Fibroblast of skin of scalp (primary cell): ENCODE measurements at regions not wholly inside any gene's neighbourhood (a gene's known extent, or its start where the extent isn't known, plus 50 kb on each side); places are given as distances from the start of the nearest gene placed in this dataset.
A peak's percentile ranks its signal among the peaks of the same experiment; 100 is the strongest.

Source experiments
- DNase-seq: peaks from one replicate; pipeline ENCODE4 v3.0.0-alpha.2; 2013

- DNase-seq = peak; percentile 32
These were observed 427.4 kb downstream of the TTLL7 start for GRCh38 chr1:83571536-83571935.

- DNase-seq = peak; percentile 17
These were observed 437.6 kb downstream of the TTLL7 start for GRCh38 chr1:83561346-83561745.

- peak; percentile 7 for DNase-seq
These were observed 439.6 kb downstream of the TTLL7 start for GRCh38 chr1:83559129-83559840.

- peak; percentile 11 for DNase-seq
These were observed 443.1 kb downstream of the TTLL7 start for GRCh38 chr1:83555871-83556270.

- DNase-seq = no peak
These were observed 444.8 kb downstream of the TTLL7 start for GRCh38 chr1:83554174-83554573.

GRCh38 chr1:83552820-83553219 is 446.1 kb downstream of the TTLL7 start:
- no peak for DNase-seq

- DNase-seq = no peak
These were observed 450.6 kb downstream of the TTLL7 start for GRCh38 chr1:83548311-83548710.

- DNase-seq = peak; percentile 40
These were observed 451.0 kb downstream of the TTLL7 start for GRCh38 chr1:83547901-83548300.

GRCh38 chr1:83546874-83547273 is 452.1 kb downstream of the TTLL7 start:
- peak; percentile 34 for DNase-seq

- no peak for DNase-seq
These were observed 453.7 kb downstream of the TTLL7 start for GRCh38 chr1:83545066-83545862.

GRCh38 chr1:83543222-83543973 is 455.5 kb downstream of the TTLL7 start:
- DNase-seq = no peak

- DNase-seq = no peak
These were observed 467.2 kb downstream of the TTLL7 start for GRCh38 chr1:83531521-83532309.

- DNase-seq = no peak
These were observed 468.4 kb downstream of the TTLL7 start for GRCh38 chr1:83530506-83530905.

GRCh38 chr1:83527987-83528386 is 470.9 kb downstream of the TTLL7 start:
- DNase-seq = no peak

- DNase-seq = no peak
These were observed 478.1 kb downstream of the TTLL7 start for GRCh38 chr1:83520797-83521196.

GRCh38 chr1:83516369-83516768 is 482.6 kb downstream of the TTLL7 start:
- DNase-seq = peak; percentile 89

- no peak for DNase-seq
These were observed 483.3 kb downstream of the TTLL7 start for GRCh38 chr1:83515578-83516154.

GRCh38 chr1:83512373-83513193 is 486.3 kb downstream of the TTLL7 start:
- DNase-seq = no peak

GRCh38 chr1:83511146-83511726 is 487.7 kb downstream of the TTLL7 start:
- no peak for DNase-seq

GRCh38 chr1:83509301-83509781 is 489.6 kb downstream of the TTLL7 start:
- no peak for DNase-seq
